Choroid plexus epithelial cell (primary cell): ENCODE measurements at regions not wholly inside any gene's neighbourhood (a gene's known extent, or its start where the extent isn't known, plus 50 kb on each side); places are given as distances from the start of the nearest gene placed in this dataset.

Experiments used
- DNase-seq: peaks from one replicate; pipeline ENCODE4 v3.0.0-alpha.2; 2010; ENCODE audit warnings: low read depth
- H3K4me3 ChIP-seq: 2 replicates; pipeline ENCODE4 v1.5.1; 2011; ENCODE audit warnings: low read depth, mild to moderate bottlenecking, control low read depth, low read length, moderate library complexity
- TF ChIP-seq, protein P1 (sequence below): conservative IDR thresholded peaks from 2 replicates; pipeline ENCODE4 v1.5.1; 2011; ENCODE audit warnings: low read depth, mild to moderate bottlenecking, control low read depth, inconsistent platforms, low read length, moderate library complexity

DNA sequence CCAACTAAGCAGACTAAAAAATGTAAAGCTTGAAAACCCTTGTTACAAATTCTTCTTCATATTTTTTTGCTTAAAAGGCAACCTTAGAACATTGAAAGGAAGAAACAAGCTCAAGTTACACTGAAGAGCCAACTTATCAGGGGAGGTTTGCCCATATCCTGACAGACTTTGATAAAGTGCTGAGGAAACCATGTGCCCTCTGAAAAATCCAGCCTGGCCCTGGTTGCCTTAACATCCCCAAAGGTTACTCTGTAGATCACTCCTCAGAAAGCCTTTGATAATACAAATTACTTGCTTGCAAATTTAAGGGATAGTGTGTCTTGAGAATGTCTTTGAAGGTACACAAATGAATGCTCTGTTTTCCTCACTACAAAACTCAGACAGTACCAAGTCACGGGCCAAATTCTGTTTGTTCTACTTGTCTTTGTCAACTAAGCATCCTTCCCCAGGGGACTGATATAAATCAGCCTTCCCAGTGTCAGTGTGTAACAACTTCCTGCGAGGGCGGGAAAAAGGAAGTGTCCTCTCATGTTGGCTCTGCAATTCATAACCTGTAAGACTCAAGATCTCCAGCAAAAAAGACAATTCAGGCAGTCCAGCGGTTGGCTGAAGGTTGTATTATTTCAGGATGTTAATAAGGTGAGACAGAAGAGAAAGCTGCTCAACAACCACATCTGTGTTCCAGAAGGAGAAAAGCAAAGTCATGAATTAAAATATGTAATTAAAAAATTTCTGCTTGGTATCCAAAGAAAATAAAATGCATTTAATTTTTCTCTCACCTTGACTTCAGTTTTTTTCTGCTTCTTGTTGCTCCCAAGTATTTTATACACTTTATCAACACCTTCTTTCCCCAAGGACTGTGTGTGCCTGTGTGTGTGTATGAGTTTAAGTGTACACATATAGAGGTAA lies 199.9 kb downstream of the PIK3R1 start:
- peak; percentile 24 for DNase-seq
- TF ChIP-seq, protein P1, sequence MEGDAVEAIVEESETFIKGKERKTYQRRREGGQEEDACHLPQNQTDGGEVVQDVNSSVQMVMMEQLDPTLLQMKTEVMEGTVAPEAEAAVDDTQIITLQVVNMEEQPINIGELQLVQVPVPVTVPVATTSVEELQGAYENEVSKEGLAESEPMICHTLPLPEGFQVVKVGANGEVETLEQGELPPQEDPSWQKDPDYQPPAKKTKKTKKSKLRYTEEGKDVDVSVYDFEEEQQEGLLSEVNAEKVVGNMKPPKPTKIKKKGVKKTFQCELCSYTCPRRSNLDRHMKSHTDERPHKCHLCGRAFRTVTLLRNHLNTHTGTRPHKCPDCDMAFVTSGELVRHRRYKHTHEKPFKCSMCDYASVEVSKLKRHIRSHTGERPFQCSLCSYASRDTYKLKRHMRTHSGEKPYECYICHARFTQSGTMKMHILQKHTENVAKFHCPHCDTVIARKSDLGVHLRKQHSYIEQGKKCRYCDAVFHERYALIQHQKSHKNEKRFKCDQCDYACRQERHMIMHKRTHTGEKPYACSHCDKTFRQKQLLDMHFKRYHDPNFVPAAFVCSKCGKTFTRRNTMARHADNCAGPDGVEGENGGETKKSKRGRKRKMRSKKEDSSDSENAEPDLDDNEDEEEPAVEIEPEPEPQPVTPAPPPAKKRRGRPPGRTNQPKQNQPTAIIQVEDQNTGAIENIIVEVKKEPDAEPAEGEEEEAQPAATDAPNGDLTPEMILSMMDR, result no peak
- H3K4me3 ChIP-seq, result no peak overlapping the region

DNA sequence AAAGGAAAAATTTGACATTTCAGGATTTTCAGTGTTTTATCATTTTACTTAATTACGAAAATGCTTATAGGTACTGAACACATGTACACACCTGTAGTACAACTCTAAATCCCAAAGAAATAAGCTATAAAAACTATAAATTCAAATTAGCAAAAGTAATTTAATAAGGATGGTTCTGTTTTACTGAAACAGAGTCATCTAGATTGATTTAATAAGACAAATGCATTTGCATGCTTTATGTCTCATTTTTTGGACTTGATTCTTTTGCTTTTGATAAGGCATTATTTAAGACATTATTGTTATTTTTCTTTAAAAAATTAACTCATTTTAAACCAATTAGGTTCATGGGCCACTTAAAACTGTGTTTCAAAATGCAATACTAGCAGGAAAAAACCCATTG lies 201.2 kb downstream of the PIK3R1 start:
- TF ChIP-seq, protein P1, result no peak
- H3K4me3 ChIP-seq, result no peak overlapping the region
- DNase-seq, result no peak

DNA sequence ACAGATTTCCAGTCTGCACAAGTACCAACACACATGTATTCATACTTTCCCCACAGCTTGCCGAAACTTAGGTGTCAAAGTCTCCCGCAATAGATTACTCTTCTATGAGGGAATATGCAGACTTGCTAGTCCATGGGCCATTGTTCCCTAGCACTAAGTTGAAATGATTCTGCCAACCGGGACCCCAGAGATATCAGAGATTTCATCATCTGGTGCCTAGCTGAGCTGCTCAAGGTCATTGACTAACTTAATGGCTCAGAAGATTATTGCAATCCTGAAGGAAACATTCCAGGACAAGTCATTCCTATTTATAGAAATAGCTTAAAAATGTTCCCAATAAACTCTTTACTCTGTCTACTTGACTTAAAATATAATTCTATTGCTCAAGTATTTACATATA lies 202.6 kb downstream of the PIK3R1 start:
- TF ChIP-seq, protein P1, result no peak
- peak; percentile 31 for DNase-seq
- H3K4me3 ChIP-seq, result no peak overlapping the region

DNA sequence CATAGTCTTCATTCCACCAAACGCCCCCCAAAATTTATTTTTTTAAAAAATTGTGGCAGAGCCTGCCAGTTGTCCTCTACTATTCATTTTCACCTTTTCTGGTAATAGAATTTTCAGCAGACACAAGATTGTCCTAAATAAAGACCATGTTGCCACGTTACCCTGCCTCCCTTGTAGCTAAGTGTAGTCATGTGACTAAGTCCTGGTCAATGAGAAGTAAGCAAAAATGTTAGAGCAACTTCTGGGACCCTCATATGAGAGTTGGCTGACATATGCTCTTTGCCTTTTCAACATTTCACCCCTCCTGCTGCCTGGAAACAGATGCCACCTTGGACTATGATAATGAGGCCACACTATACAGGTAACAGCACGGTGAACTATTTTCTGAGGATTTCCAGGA lies 203.1 kb downstream of the PIK3R1 start:
- TF ChIP-seq, protein P1, result no peak
- no peak overlapping the region for H3K4me3 ChIP-seq
- DNase-seq, result no peak

DNA sequence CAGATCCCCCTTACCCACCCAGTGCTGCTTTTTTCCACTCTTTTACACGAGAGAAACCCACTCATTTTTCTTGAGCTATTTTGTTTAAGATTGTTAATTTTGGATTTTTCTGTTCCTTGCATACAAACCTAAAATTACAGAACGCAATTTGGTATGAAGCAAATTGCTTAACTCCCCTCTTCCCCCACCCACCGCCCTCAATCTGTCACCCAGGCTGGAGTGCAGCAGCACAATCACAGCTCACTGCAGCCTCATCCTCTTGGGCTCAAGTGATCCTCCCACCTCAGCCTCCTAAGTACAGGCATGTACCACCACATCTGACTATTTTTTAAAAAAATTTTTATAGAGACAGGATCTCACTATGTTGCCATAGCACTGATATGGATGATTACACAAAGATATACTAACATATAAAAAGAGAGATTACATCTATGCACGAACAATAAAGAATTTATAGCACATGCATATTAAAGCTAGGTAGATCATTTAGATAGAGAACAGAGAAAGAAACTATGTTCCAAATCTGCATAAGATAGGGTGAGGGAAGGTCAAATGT lies 203.6 kb downstream of the PIK3R1 start:
- no peak for DNase-seq
- H3K4me3 ChIP-seq, result no peak overlapping the region
- TF ChIP-seq, protein P1, result no peak

DNA sequence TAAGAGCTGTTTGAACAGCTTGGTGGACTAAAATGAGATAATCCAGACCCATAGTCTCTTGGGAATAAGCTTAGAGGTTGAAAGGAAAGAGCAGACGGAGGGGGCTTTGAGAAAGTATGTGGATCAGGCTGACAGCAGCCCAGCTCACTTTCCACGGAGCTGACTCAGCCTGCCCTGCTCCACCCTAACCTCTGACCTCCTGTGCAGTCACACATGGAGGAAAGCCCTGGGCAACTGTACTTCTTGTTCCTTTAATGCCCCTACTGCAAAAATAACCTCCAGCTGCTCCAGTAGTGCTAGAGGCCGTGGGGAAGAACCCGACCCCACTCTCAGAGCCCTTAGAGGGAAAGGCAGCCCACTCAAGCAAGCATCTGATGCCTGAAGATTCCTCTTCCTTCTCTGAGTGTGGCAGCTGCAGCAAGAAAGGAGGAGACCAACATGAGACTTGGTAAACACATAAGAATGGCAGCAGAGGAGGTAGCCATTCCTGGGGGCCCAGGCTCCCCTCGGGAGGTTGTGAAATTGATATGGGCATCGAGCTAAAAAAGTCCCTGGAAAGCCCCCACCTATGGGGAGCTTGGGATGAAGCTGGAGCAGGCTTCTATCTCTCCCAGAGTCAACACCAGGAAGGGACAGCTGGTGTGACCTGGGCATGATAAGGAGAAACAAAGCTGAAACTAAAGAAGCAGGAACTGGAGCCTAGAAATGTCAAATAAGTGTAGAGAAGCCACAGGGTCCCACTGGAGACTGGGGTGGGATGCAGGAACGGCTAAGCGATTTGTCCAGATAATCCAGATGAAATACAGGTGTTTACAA lies 204.3 kb downstream of the PIK3R1 start:
- no peak overlapping the region for H3K4me3 ChIP-seq
- DNase-seq, result peak; percentile 69
- TF ChIP-seq, protein P1, result no peak
